G401.6 (cell line): ENCODE measurements at regions not wholly inside any gene's neighbourhood (a gene's known extent, or its start where the extent isn't known, plus 50 kb on each side); places are given as distances from the start of the nearest gene placed in this dataset.

Experiments used
- FAIRE-seq: peaks from 2 replicates; lab custom pipeline; 2012; peaks lifted over from hg19 to GRCh38; lab: Jason Lieb, UNC

DNA sequence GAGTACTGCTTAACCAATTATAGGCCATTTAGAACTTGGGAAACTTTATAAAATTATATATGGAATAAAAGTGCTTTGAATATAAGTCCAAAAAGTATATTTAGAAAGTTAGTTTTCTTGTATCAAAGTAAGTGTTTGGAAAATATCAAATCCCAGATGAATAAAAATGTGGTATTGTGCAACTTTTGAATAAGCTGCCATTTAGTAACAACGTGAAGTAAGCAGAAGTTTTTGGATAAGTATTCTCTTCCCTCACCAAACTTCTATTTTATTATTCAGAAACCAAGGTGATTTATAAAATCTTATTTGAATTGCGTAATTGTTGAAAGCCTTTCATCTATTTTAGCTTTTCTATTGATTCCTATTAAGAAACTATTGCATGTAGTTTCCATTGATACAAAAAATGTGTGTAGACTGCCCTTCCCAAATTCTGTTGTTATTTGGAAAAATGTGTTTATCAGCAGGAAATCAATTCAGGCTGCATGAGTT is 806.2 kb downstream of the NSUN3 start:
- FAIRE-seq = no peak

- no peak for FAIRE-seq
Measured at GRCh38 chr3:94873751-94874150, 810.9 kb downstream of the NSUN3 start.

DNA sequence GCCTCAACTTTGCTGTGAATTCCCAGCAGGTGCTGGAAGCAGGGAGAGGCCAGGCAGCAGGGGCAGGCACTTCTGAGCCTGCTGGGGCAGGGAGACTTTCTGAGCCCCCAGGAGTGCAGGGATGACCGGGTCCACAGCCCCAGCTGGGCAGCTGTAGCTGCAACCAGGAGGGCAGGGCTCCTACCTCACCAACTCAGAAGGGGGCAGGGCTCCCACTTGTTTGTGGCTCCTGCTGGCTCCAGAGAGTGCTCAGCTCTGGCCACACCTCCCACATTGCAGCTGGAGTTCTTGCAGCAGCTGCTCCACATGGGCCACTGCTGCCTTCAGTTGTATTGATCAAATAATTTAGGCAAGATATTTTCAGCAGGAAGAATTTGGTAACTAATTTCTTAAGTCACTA is 812.3 kb downstream of the NSUN3 start:
- FAIRE-seq = no peak

- no peak for FAIRE-seq
Measured at GRCh38 chr3:94887065-94887464, 824.2 kb downstream of the NSUN3 start.

DNA sequence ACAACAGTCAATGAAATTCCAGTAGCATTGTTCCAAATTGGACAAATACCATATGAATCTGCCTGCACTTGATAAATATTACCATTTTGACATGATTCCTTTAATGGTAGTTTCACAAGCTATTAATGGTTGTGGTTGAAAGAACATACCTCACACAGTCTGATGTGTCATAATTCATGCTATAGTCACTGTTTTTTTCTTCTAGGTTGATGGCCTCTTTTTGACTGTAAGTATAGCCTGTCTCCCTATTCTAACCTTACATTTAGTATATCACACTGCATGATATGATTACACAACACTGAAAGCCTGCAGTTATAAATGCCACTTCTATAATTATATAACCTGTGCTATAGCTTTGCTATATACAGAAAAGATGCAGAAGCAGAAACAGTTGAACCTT is 834.1 kb downstream of the NSUN3 start:
- FAIRE-seq = no peak

DNA sequence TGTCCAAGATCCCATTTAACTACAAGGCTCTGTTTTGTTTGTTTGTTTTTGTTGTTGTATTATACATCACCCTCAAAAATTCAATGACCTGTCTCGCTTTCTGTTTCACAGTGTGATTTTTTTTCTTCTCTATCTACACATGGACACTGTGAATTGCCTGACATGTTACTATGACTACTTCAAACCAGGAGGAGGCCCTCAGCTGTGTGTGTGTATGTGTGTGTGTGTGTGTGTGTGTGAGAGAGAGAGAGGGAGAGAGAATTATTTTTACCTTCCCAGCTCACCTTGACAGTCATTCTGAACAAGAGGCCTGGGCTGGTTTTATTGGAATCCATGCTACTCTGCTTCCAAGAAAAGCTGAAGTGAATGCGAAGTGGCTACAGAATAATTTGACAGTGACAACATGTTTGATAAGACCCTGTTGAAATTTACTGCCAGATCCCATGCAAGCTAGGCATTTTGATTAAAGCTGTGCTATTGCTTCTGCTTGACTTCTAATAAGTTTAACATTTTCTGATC is 841.4 kb downstream of the NSUN3 start:
- FAIRE-seq = no peak

- no peak for FAIRE-seq
Measured at GRCh38 chr3:94909726-94910125, 846.9 kb downstream of the NSUN3 start.

- no peak for FAIRE-seq
Measured at GRCh38 chr3:94912656-94913055, 849.8 kb downstream of the NSUN3 start.

GRCh38 chr3:94927175-94927574 is 864.3 kb downstream of the NSUN3 start:
- no peak for FAIRE-seq

GRCh38 chr3:94928921-94929320 is 866.1 kb downstream of the NSUN3 start:
- FAIRE-seq = no peak

DNA sequence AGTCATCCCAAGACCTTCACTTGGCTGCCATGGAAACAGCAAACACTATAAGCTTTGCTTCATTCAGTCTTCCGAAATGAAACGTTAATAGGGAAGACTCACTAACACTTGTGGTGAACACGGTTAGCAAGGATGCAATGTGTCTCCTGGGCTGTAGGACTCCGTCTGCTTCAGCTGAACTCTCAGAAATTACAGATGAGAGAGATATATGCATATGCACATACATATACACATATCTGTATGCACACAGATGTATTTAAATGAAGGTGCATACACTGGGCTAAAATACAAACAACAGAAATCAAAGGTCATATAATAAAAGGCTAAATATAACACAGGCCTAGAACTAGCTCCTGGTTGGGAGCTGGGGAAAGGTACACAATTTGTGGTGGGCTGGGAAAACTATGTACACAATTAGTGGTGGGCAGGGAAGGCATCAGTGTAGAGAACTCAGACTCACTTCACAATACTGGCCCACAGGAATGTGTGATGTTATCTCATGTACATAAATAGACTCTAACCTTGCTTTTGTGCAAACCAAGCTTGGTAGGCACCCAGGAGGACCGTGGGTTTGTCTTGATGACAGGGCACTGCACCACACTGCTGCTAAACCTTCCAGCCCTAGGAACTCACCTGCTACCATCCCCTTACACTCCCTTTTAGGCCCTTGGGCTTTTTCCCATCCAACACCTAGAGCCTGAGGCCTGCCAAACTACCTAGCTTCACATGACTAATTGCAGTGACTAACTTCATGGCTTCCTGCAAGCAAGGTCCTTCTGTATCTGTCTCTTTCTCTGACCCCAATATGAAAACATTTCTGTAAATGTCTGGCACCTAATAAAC is 873.1 kb downstream of the NSUN3 start:
- FAIRE-seq = no peak

DNA sequence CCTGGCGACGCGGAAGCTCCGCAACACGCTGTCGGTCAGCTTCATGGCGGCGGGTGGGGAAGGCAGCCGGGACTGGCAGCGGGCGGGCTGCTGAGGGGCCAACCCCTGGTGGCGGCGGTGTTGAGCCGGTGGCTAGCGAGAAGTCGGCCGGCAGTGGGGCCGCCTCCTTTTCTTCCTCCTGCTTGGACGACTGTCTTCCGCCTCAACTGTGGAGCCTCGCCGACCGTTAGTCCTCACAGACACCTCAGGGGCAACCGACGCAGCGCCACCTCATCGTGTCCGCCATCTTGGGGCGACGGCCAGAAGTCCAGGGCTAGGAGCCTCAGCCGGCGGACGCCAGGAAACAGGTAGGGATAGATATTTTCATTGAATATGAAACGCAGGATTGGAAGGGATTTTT is 875.1 kb downstream of the NSUN3 start:
- no peak for FAIRE-seq

DNA sequence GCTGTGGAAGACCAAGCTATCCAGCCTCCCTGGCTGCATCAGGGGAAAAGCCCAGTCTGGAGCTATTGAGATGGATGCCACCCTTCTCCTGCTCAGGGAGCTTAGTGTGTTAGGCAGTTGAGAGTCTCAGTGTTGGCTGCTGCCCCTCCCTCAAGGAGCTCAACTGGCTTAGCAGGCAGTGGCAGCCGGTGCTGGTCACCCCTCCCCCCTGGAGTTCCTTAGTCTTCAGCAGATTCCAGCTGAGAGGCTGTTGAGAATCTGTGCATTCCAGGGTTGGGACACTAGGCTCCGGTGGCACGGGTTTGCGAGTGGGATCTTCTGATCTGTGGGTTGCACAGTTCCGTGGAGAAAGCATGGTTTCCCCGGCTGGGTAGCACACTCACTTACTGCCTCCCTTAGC is 883.8 kb downstream of the NSUN3 start:
- no peak for FAIRE-seq

- no peak for FAIRE-seq
Measured at GRCh38 chr3:94961423-94962100, 898.7 kb downstream of the NSUN3 start.

GRCh38 chr3:94965867-94966475 is 903.1 kb downstream of the NSUN3 start:
- no peak for FAIRE-seq

DNA sequence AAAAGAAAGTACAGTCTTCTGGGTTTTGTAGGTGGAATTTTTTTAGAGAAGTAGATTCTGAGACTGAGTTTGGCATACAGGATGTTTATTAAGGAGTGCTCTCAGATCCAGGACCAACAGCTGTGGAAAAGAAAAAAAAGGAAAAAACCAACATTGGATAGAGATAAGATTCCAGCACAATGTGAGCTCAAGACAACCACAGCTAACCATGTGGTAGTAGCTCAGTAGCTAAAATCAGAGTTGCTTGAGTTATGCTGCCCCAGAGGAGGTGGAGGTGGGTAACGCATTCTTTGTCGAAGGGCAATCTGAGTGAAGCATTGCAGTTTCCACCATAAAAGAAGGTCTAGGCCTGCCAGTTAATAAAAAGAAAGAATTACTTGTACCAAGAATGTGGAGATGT is 904.3 kb downstream of the NSUN3 start:
- FAIRE-seq = no peak

GRCh38 chr3:94968519-94968918 is 905.7 kb downstream of the NSUN3 start:
- no peak for FAIRE-seq

GRCh38 chr3:94972066-94972465 is 909.2 kb downstream of the NSUN3 start:
- FAIRE-seq = no peak

DNA sequence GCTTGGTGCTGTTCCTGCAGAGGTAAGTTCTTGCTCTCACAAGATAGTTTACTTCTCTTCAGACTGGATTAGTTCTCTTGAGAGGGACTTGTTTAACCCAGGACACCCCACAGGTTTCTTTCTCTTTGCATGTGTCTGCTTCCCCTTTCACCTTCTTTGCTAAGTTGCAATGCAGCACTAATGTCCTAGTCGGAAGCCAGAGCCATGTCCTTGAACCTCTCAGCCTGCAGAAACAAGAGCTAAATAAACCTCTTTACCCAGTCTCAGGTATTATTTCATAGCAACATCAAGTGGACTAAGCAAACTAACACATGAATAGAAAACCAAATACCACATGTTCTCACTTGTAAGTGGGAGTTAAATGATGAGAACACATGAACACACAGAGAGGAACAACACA is 915.2 kb downstream of the NSUN3 start:
- no peak for FAIRE-seq

DNA sequence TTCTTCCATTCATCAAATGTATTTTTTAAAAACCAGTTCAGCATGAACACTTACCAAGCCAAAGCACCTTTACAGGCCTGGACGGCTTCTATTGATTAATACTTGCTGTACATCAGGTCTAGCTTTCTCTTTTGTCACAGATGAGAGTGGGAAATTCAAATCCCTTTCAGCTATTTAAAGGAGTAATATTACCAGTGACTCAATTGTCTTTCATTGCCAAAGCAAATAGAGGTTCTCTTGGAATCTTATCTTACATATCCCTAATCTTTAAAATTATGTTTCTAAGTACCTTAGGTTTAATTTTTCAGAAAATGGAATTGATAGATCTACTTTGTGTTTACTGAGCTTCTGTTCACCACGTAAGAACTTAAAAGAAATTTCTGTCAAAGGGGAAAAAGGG is 922.9 kb downstream of the NSUN3 start:
- no peak for FAIRE-seq

GRCh38 chr3:94990952-94991705 is 928.3 kb downstream of the NSUN3 start:
- no peak for FAIRE-seq

DNA sequence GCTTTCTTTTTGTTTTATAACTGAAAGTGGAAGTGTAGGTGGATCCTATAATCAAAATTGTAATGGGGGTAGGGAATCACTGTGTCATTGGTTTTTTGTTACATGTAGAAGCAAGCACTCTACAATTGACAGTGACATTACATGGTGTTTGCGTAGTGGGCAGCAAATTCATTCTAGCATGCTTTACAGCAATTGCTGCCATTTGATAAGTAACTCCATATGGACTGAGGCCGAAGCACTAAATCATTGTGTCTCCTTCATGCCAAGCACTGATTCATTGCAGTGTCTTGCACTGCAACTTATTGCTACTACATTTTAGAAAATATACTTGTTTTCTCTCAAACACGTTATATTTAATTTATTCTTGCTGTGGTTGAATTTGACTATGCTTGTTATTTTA is 933.9 kb downstream of the NSUN3 start:
- FAIRE-seq = no peak
